ENCODE measurements at regions not wholly inside any gene's neighbourhood (a gene's known extent, or its start where the extent isn't known, plus 50 kb on each side); places are given as distances from the start of the nearest gene placed in this dataset.

- Histone ChIP-seq H3K4me3 (ENCODE audit: low read depth, low read length) (no peak overlapping the region), H3K36me3 (replicated peaks) (no peaks in the 10 kb centered on the region), H3K27me3 (replicated peaks) (no peaks in the 10 kb centered on the region), H3K27ac (no peak overlapping the region)
- in situ Hi-C loops (cut with HindIII; ENCODE audit: low pct_ligation_motif_present, low sequenced_read_pairs) = no loop called here
- DNase-seq = no peak
- no peak for TF ChIP-seq CTCF (IDR thresholded peaks at IDR 0.05; ENCODE audit: low read depth, low read length, missing control alignments)
Observed at GRCh38 chr2:219973136-219973535, 345.7 kb downstream of the SLC4A3 start.

GRCh38 chr2:219976871-219977270 lies 349.4 kb downstream of the SLC4A3 start:
- Histone ChIP-seq H3K4me3 (ENCODE audit: low read depth, low read length) (no peak overlapping the region), H3K27ac (no peak overlapping the region), H3K27me3 (replicated peaks) (no peaks in the 10 kb centered on the region), H3K36me3 (replicated peaks) (no peaks in the 10 kb centered on the region)
- TF ChIP-seq CTCF (IDR thresholded peaks at IDR 0.05; ENCODE audit: low read depth, low read length, missing control alignments) = no peak
- no peak for DNase-seq
- in situ Hi-C loops (cut with HindIII; ENCODE audit: low pct_ligation_motif_present, low sequenced_read_pairs) = no loop called here

- no peaks in the 10 kb centered on the region for H3K27me3 ChIP-seq (replicated peaks)
- TF ChIP-seq CTCF (IDR thresholded peaks at IDR 0.05; ENCODE audit: low read depth, low read length, missing control alignments) = no peak
- in situ Hi-C loops (cut with HindIII; ENCODE audit: low pct_ligation_motif_present, low sequenced_read_pairs) = no loop called here
Observed at GRCh38 chr2:219980638-219981037, 353.2 kb downstream of the SLC4A3 start.

GRCh38 chr2:219983836-219984235 lies 356.4 kb downstream of the SLC4A3 start:
- in situ Hi-C loops (cut with HindIII; ENCODE audit: low pct_ligation_motif_present, low sequenced_read_pairs) = no loop called here
- TF ChIP-seq CTCF (IDR thresholded peaks at IDR 0.05; ENCODE audit: low read depth, low read length, missing control alignments) = no peak
- Histone ChIP-seq H3K27me3 (replicated peaks) (no peaks in the 10 kb centered on the region), H3K4me3 (ENCODE audit: low read depth, low read length) (no peak overlapping the region), H3K27ac (no peak overlapping the region), H3K36me3 (replicated peaks) (no peaks in the 10 kb centered on the region)
- DNase-seq = no peak

More at GRCh38 chr2:219980638-219981037, 353.2 kb downstream of the SLC4A3 start:
- H3K36me3 ChIP-seq (replicated peaks) = no peaks in the 10 kb centered on the region
- DNase-seq = no peak
- no peak overlapping the region for H3K4me3 ChIP-seq (ENCODE audit: low read depth, low read length)
- no peak overlapping the region for H3K27ac ChIP-seq

- Histone ChIP-seq H3K4me3 (ENCODE audit: low read depth, low read length) (no peak overlapping the region), H3K27ac (no peak overlapping the region), H3K36me3 (replicated peaks) (no peaks in the 10 kb centered on the region), H3K27me3 (replicated peaks) (no peaks in the 10 kb centered on the region)
- no peak for TF ChIP-seq CTCF (IDR thresholded peaks at IDR 0.05; ENCODE audit: low read depth, low read length, missing control alignments)
- in situ Hi-C loops (cut with HindIII; ENCODE audit: low pct_ligation_motif_present, low sequenced_read_pairs) = no loop called here
- no peak for DNase-seq
Observed at GRCh38 chr2:219985017-219985416, 357.6 kb downstream of the SLC4A3 start.

GRCh38 chr2:219987830-219988229 lies 360.4 kb downstream of the SLC4A3 start:
- peak; percentile 97 for DNase-seq

More at GRCh38 chr2:219987830-219988229, 360.4 kb downstream of the SLC4A3 start:
- no peak overlapping the region for H3K4me3 ChIP-seq (ENCODE audit: low read depth, low read length)
- TF ChIP-seq CTCF (IDR thresholded peaks at IDR 0.05; ENCODE audit: low read depth, low read length, missing control alignments) = no peak
- H3K27ac ChIP-seq = peak overlapping the region; percentile 68
- H3K36me3 ChIP-seq (replicated peaks) = no peaks in the 10 kb centered on the region
- no peaks in the 10 kb centered on the region for H3K27me3 ChIP-seq (replicated peaks)
- in situ Hi-C loops (cut with HindIII; ENCODE audit: low pct_ligation_motif_present, low sequenced_read_pairs) = no loop called here
